Neuron (in vitro differentiated cells): ENCODE measurements at regions not wholly inside any gene's neighbourhood (a gene's known extent, or its start where the extent isn't known, plus 50 kb on each side); places are given as distances from the start of the nearest gene placed in this dataset.
"Not testable (repeated sequence)": the region's sequence is repeated elsewhere in the genome, so short reads cannot be mapped to it uniquely, and the experiment has no call there.

Experiments
- H2AFZ ChIP-seq: one replicate; pipeline ENCODE4 v1.6.1; 2013; ENCODE audit warnings: low read depth, mild to moderate bottlenecking, inconsistent platforms, low read length, moderate library complexity
- H3K27me3 ChIP-seq: one replicate; pipeline ENCODE4 v1.6.1; 2013; ENCODE audit warnings: low read length; ENCODE audit not compliant: insufficient read depth
- H3K36me3 ChIP-seq: one replicate; pipeline ENCODE4 v1.6.1; 2013; ENCODE audit warnings: low read length; ENCODE audit not compliant: insufficient read depth
- H3K4me1 ChIP-seq: one replicate; pipeline ENCODE4 v1.6.1; 2013; ENCODE audit warnings: low read length; ENCODE audit not compliant: insufficient read depth
- H3K4me3 ChIP-seq: 2 replicates; pipeline ENCODE4 v1.5.1; 2013; ENCODE audit warnings: mild to moderate bottlenecking, low read length, moderate library complexity
- H3K9me3 ChIP-seq: one replicate; pipeline ENCODE4 v1.6.1; 2013; ENCODE audit warnings: low read length

DNA sequence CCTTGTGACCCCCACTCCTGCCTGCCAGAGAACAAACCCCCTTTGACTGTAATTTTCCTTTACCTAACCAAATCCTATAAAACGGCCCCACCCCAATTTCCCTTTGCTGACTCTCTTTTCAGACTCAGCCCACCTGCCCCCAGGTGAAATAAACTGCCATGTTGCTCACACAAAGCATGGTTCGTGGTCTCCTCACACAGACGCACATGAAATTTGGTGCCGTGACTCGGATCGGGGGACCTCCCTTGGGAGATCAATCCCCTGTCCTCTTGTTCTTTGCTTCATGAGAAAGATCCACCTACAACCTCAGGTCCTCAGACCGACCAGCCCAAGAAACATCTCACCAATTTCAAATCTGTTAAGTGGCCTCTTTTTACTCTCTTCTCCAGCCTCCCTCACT lies 179.0 kb downstream of the RASEF start:
- not testable (repeated sequence) for H3K4me1 ChIP-seq, H3K4me3 ChIP-seq, H3K27me3 ChIP-seq, H3K36me3 ChIP-seq, H3K9me3 ChIP-seq, H2AFZ ChIP-seq

DNA sequence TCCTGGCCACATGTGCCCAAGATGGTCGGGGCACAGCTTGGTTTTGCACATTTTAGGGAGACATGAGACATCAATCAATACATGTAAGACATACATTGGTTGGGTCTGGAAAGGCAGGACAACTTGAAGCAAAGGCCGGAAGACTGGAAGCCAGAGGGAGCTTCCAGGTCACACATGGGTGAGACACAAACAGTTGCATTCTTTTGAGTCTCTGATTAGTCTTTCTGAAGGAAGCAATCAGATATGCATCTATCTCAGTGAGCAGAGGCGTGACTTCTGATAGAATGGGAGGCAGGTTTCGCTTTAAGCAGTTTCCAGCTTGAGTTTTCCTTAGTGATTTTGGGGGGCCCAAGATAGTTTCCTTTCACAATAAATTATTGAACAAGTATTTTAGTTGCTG lies 172.5 kb downstream of the RASEF start:
- Histone ChIP-seq H3K4me1 (no peaks in the 10 kb centered on the region), H2AFZ (no peak overlapping the region), H3K27me3 (no peaks in the 10 kb centered on the region), H3K4me3 (no peak overlapping the region), H3K9me3 (no peaks in the 10 kb centered on the region), H3K36me3 (no peaks in the 10 kb centered on the region)

DNA sequence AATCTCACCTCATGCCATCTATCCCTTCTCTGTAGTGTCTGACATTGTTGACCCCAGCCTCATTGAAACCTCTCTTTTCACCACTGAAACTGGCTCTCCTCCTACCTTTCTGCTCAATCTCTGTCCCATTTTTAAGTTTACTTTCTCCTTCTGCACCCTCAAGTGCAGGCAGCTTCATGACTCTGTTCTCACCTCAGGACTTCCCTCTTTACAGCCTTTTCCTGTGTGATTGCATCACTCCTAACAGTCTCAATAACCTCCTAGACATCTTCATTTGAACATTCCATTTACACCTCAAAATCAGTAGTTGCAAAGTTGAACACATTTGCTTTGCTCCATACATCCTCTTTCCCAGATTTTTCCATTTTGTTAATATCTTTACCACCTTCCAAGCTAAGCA lies 172.1 kb downstream of the RASEF start:
- Histone ChIP-seq H3K36me3 (no peaks in the 10 kb centered on the region), H3K4me3 (no peak overlapping the region), H3K27me3 (no peaks in the 10 kb centered on the region), H3K4me1 (no peaks in the 10 kb centered on the region), H3K9me3 (no peaks in the 10 kb centered on the region), H2AFZ (no peak overlapping the region)

DNA sequence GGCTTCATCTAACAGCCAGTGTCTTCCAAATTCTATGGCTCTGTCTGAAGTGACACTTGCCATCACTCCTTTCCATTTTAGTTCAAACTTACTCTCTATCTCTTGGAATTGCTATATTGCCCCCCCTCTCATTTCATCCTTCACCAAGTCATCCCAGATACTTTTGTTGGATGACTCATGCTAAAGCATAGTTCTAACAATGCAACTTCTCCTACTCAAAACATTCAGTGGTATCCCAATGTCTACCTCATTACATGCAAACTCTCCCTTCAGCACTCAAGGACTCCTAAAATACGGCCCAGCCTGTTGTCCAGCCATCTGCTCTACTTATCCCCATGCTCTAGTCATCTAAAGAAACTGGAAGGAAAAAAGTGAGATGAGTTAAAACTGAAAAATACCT lies 171.6 kb downstream of the RASEF start:
- Histone ChIP-seq H2AFZ (no peak overlapping the region), H3K9me3 (no peaks in the 10 kb centered on the region), H3K4me1 (no peaks in the 10 kb centered on the region), H3K27me3 (no peaks in the 10 kb centered on the region), H3K36me3 (no peaks in the 10 kb centered on the region), H3K4me3 (no peak overlapping the region)

DNA sequence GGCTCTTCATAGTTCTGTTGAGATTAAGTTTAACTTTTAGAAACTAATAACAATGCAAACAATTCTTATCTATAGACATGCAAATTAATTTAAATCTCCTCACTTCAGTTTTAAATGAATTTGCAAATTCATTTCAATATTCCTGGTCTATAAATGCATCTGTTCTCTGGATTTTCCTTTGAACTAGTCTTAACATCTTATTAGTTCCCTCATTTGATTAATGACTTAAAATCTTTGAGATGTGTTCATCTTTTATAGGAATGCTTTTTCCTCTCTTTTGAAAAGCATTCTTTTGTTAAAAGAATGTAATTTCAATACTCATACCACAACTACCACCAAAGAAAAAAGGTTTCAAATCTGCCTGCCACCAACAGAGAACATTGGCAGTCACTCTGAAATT lies 169.4 kb downstream of the RASEF start:
- H3K4me1 ChIP-seq = no peaks in the 10 kb centered on the region
- no peaks in the 10 kb centered on the region for H3K36me3 ChIP-seq
- no peak overlapping the region for H3K4me3 ChIP-seq
- no peaks in the 10 kb centered on the region for H3K9me3 ChIP-seq
- no peak overlapping the region for H2AFZ ChIP-seq
- H3K27me3 ChIP-seq = no peaks in the 10 kb centered on the region

DNA sequence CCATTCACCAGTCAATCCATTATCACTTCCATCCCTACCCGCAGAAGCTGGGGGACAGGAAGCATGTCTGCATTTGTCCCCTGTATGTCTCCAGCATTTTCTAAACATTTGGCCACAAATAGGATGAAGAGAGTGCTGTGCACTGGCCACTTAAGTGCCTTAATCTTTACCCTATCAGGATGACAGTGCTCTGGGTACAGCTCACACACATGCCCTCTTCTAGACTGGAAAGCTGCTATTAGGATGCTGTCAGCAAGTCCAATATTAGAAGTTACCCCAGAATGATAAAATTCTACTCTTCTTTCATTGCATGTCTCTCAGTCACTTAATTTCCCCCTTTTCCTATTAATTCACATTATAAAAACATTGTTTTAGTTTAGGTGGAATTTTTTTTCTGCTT lies 168.4 kb downstream of the RASEF start:
- no peak overlapping the region for H2AFZ ChIP-seq
- H3K27me3 ChIP-seq = no peaks in the 10 kb centered on the region
- no peaks in the 10 kb centered on the region for H3K4me1 ChIP-seq
- H3K9me3 ChIP-seq = no peaks in the 10 kb centered on the region
- no peak overlapping the region for H3K4me3 ChIP-seq
- H3K36me3 ChIP-seq = no peaks in the 10 kb centered on the region

DNA sequence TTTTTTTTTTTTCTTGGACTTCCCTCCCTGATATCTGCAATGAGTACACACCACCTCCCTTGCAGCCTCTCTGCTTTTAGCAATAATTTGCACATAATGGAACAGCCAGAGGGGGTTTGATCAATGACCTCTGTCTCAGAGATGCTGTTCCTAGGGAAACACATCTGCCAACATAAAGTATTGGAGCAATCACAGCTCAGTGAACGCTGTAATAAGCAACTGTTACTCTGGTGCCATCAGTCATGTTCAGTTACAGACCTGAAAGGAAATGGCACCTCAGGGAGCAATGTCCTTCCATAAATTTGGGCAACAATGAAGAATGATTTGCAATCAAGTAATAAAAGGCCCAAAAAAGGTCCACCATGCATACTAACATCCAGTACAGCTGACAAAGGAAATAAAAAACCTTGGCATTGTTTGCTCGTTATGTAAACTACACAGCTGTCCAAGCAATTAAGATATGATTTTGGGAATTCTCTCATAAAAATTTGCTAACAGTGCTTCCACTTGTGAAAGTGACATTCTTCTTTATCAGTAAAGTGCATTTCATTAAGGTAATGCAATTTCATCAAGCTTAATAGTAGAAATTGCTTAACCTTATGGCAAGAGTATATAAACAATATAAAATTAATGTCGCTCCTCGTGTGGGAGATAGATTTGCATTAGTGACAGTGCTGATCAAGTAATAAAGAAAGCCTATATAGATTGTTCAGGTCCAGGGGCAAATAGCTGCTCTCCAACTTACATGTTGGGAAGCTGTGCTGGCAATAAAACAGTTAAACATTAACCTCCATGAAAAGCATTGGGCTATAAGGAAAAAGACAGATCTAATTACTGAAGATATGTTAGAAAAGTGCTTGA lies 167.8 kb downstream of the RASEF start:
- Histone ChIP-seq H3K4me1 (no peaks in the 10 kb centered on the region), H2AFZ (no peak overlapping the region)

DNA sequence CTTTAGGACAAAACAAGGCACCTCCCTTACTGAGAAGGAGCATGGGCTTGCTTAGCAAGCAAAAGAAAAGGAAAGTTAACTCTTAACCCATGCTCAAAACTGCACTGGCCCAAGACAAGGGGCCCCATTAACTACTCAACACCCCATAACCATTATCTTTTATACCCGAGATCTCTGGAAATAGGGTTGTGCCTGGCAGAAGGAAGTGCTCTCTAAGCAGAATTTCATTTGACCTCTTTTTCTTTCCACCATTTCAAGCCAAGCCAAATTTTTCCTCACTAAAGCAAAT lies 167.2 kb downstream of the RASEF start:
- Histone ChIP-seq H3K4me1 (no peaks in the 10 kb centered on the region), H3K4me3 (no peak overlapping the region), H2AFZ (no peak overlapping the region), H3K36me3 (no peaks in the 10 kb centered on the region), H3K9me3 (no peaks in the 10 kb centered on the region), H3K27me3 (no peaks in the 10 kb centered on the region)

More for the DNA sequence above, 167.8 kb downstream of the RASEF start:
- H3K9me3 ChIP-seq = no peaks in the 10 kb centered on the region
- no peak overlapping the region for H3K4me3 ChIP-seq
- H3K36me3 ChIP-seq = no peaks in the 10 kb centered on the region
- no peaks in the 10 kb centered on the region for H3K27me3 ChIP-seq

DNA sequence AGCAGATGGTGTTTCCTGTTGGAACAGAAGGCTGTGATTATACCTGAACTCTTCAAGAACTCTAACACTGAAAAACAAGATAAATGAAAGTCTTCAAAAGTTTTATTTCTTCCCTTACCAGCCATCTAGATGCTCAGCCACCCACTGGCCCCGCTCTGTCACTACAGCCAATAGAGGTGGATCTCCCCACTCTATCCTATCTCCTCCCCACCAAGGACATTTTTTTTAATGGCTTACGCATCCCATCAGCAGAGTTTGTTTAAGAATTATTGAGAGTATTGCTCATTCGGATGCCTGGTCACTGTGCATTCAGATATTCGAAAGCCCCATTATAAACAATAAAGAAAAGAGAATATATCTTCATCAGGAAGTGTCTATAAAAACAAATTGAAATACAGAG lies 159.4 kb downstream of the RASEF start:
- no peak overlapping the region for H2AFZ ChIP-seq
- no peaks in the 10 kb centered on the region for H3K27me3 ChIP-seq

DNA sequence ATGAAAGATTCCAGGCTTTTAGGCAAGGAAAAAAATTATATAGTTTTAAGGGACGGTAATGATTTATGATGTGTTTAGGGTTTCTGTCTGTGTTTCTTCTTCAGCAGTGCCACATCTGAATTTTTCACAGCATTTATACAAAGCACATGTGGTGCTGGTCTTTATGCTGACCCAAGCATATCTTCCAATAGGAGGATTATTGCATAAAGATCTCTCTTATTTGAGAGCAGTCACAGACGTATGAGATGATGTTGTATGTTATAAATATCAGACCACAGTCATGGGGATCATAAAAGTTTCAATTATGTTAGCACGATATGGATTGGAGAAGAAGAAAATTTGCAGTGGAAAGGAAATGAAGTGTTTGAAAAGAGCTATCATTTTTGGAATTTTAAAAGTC lies 150.9 kb downstream of the RASEF start:
- Histone ChIP-seq H3K4me1 (no peaks in the 10 kb centered on the region), H3K4me3 (no peak overlapping the region), H3K36me3 (no peaks in the 10 kb centered on the region), H3K9me3 (no peaks in the 10 kb centered on the region), H3K27me3 (no peaks in the 10 kb centered on the region), H2AFZ (no peak overlapping the region)

More for the DNA sequence above, 159.4 kb downstream of the RASEF start:
- H3K4me3 ChIP-seq = no peak overlapping the region
- no peaks in the 10 kb centered on the region for H3K4me1 ChIP-seq
- no peaks in the 10 kb centered on the region for H3K36me3 ChIP-seq
- H3K9me3 ChIP-seq = no peaks in the 10 kb centered on the region

DNA sequence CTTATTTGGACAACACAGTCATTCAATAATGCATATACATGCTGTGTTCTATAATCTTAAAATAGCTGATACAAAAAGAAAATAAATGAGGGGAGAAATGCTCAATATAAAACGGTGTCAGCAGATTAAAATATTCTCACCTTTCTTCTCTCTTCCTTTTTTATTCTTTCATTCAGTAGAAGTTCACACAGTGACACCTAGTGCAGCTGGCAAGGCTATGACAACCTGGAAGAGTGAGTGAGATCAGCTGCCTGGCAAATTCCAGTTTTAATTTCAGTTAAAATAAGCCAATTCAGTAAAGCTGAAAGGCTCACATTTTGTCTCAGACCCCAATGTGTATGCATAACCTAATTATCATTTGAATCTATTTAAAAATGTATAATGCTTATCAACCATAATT lies 150.3 kb downstream of the RASEF start:
- Histone ChIP-seq H3K4me1 (no peaks in the 10 kb centered on the region), H3K36me3 (no peaks in the 10 kb centered on the region), H3K9me3 (no peaks in the 10 kb centered on the region), H3K27me3 (no peaks in the 10 kb centered on the region), H3K4me3 (no peak overlapping the region), H2AFZ (no peak overlapping the region)

DNA sequence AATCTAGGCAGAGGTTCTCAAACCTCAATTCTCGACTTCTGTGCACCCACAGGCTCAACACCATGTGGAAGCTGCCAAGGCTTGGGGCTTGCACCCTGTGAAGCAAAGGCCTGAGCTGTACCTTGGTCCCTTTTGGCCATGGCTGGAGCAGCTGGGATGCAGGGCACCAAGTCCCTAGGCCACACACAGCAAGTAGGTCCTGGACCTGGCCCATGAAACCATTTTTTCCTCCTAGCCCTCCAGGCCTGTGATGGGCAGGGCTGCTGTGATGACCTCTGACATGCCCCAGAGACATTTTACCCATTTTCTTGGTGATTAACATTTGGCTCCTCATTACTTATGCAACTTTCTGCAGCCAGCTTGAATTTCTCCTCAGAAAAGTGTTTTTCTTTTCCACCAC lies 146.7 kb downstream of the RASEF start:
- H3K27me3 ChIP-seq, H3K9me3 ChIP-seq: not testable (repeated sequence)

DNA sequence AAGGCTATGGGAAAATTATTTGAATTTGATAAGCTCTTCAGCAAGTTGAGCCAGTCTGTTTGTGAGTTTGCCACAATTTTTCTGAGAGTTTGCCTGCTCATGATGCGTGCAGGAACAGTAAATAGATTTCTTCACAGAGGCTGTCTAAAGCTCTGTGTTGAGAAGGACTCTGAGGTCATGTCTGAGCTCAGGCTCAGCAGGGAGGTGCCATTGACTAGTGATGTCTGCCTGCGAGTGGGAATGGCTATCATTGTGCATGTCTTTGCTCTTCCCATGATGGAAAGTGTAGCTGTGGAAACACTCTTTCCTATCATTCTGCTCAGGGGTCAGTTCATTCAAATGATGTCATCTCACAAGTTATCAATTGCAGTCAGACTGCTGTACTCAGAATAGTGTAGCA lies 142.8 kb downstream of the RASEF start:
- no peak overlapping the region for H2AFZ ChIP-seq
- no peak overlapping the region for H3K4me3 ChIP-seq
- H3K4me1 ChIP-seq = peaks cover 19% of the 10 kb centered on the region
- no peaks in the 10 kb centered on the region for H3K36me3 ChIP-seq
- no peaks in the 10 kb centered on the region for H3K9me3 ChIP-seq
- H3K27me3 ChIP-seq = no peaks in the 10 kb centered on the region

More for the DNA sequence above, 146.7 kb downstream of the RASEF start:
- H2AFZ ChIP-seq, H3K4me3 ChIP-seq, H3K4me1 ChIP-seq, H3K36me3 ChIP-seq: not testable (repeated sequence)

DNA sequence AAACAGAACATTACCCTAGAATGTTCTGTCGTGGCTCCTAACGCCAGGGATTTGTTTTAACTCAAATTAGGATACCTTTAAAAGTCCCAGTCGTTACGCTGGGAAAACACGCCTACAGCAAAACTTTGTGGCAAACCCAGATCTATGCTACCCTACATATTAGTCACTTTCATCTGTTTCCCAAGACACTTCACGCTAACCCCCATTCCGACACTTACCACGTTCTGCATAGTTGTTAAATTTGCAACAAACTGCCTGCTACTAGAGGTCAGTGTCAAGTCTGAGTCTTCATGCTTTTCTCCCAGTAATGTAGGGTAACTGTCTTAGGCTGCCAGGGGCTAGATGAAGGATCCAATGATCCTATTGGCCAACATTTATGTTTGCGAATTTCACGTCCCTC lies 140.3 kb downstream of the RASEF start:
- H3K36me3 ChIP-seq = no peaks in the 10 kb centered on the region
- H3K4me3 ChIP-seq = no peak overlapping the region
- no peak overlapping the region for H2AFZ ChIP-seq
- H3K27me3 ChIP-seq = no peaks in the 10 kb centered on the region
- no peaks in the 10 kb centered on the region for H3K9me3 ChIP-seq
- H3K4me1 ChIP-seq = peaks cover 19% of the 10 kb centered on the region
